HG02588 (cell line): ENCODE measurements at regions not wholly inside any gene's neighbourhood (a gene's known extent, or its start where the extent isn't known, plus 50 kb on each side); places are given as distances from the start of the nearest gene placed in this dataset.

Experiments used
- ATAC-seq: cut with Tn5 transposase; IDR thresholded peaks from one replicate; pipeline ENCODE4 v1.9.1; 2021; ENCODE audit warnings: mild to moderate bottlenecking, moderate library complexity; ENCODE audit not compliant: unreplicated experiment

GRCh38 chr17:33511670-33512069, 218.6 kb upstream of the ASIC2 start:
- ATAC-seq, result no peak

- ATAC-seq, result no peak
Measured at GRCh38 chr17:33512113-33512512, 219.0 kb upstream of the ASIC2 start.

- ATAC-seq, result no peak
Measured at GRCh38 chr17:33513769-33514168, 220.7 kb upstream of the ASIC2 start.

GRCh38 chr17:33514369-33514768, 221.3 kb upstream of the ASIC2 start:
- no peak for ATAC-seq

GRCh38 chr17:33515974-33516373, 222.9 kb upstream of the ASIC2 start:
- ATAC-seq, result no peak

GRCh38 chr17:33516645-33517044, 223.6 kb upstream of the ASIC2 start:
- no peak for ATAC-seq

GRCh38 chr17:33517746-33518145, 224.7 kb upstream of the ASIC2 start:
- no peak for ATAC-seq

GRCh38 chr17:33519692-33520091, 226.6 kb upstream of the ASIC2 start:
- no peak for ATAC-seq

- no peak for ATAC-seq
Measured at GRCh38 chr17:33520426-33521330, 227.6 kb upstream of the ASIC2 start.

- ATAC-seq, result no peak
Measured at GRCh38 chr17:33521784-33522183, 228.7 kb upstream of the ASIC2 start.

GRCh38 chr17:33522623-33523022, 229.5 kb upstream of the ASIC2 start:
- no peak for ATAC-seq

GRCh38 chr17:33523577-33523981, 230.5 kb upstream of the ASIC2 start:
- no peak for ATAC-seq

- ATAC-seq, result no peak
Measured at GRCh38 chr17:33525186-33525585, 232.1 kb upstream of the ASIC2 start.

- ATAC-seq, result no peak
Measured at GRCh38 chr17:33526717-33527116, 233.6 kb upstream of the ASIC2 start.

- ATAC-seq, result no peak
Measured at GRCh38 chr17:33527290-33527689, 234.2 kb upstream of the ASIC2 start.

- no peak for ATAC-seq
Measured at GRCh38 chr17:33528846-33529245, 235.8 kb upstream of the ASIC2 start.

GRCh38 chr17:33529816-33530215, 236.7 kb upstream of the ASIC2 start:
- ATAC-seq, result no peak

- ATAC-seq, result no peak
Measured at GRCh38 chr17:33531311-33531710, 238.2 kb upstream of the ASIC2 start.

- ATAC-seq, result no peak
Measured at GRCh38 chr17:33534087-33534486, 241.0 kb upstream of the ASIC2 start.

- ATAC-seq, result no peak
Measured at GRCh38 chr17:33545124-33545523, 252.0 kb upstream of the ASIC2 start.

- no peak for ATAC-seq
Measured at GRCh38 chr17:33550261-33550660, 257.2 kb upstream of the ASIC2 start.

GRCh38 chr17:33551075-33551474, 258.0 kb upstream of the ASIC2 start:
- no peak for ATAC-seq

- no peak for ATAC-seq
Measured at GRCh38 chr17:33551911-33552310, 258.8 kb upstream of the ASIC2 start.
